OCI-LY3 (cell line): ENCODE measurements at regions not wholly inside any gene's neighbourhood (a gene's known extent, or its start where the extent isn't known, plus 50 kb on each side); places are given as distances from the start of the nearest gene placed in this dataset.
"Not testable (repeated sequence)": the region's sequence is repeated elsewhere in the genome, so short reads cannot be mapped to it uniquely, and the experiment has no call there.

ENCODE experiments used
- H2AFZ ChIP-seq: fragments of 200-600, 300-600 bp; shearing (Covaris generic); 2 replicates; pipeline ENCODE4 v1.6.0; 2014; ENCODE audit warnings: antibody characterized with exemption, low read depth, low read length
- H3K27ac ChIP-seq: fragments of 200-600, 300-600 bp; sonication (generic); 2 replicates; pipeline ENCODE4 v1.5.1; 2014; ENCODE audit warnings: mild to moderate bottlenecking, low read length, moderate library complexity, mixed read lengths
- H3K27me3 ChIP-seq: fragments of 200-600, 300-600 bp; sonication (generic); 2 replicates; pipeline ENCODE4 v1.6.1; 2014; ENCODE audit warnings: low read depth, low read length, mixed read lengths
- H3K36me3 ChIP-seq: fragments of 200-600, 300-600 bp; sonication (generic); replicated peaks from 2 replicates; pipeline ENCODE3; 2014; ENCODE audit warnings: low read depth, low read length, mixed read lengths
- H3K4me1 ChIP-seq: fragments of 300-600, 200-600 bp; sonication (generic); 2 replicates; pipeline ENCODE4 v1.6.1; 2014; ENCODE audit warnings: low read length, mixed read lengths
- H3K4me2 ChIP-seq: fragments of 200-600, 300-600 bp; sonication (generic); 2 replicates; pipeline ENCODE4 v1.6.1; 2014; ENCODE audit warnings: low read length, mixed read lengths
- H3K4me3 ChIP-seq: fragments of 300-600, 200-600 bp; sonication (generic); 2 replicates; pipeline ENCODE4 v1.5.1; 2014; ENCODE audit warnings: antibody characterized with exemption, mild to moderate bottlenecking, low read length, moderate library complexity
- H3K79me2 ChIP-seq: fragments of 300-600, 200-600 bp; shearing (Covaris generic); 2 replicates; pipeline ENCODE4 v1.6.1; 2014; ENCODE audit warnings: mild to moderate bottlenecking, low read length, mixed read lengths
- H3K9ac ChIP-seq: fragments of 300-600, 200-600 bp; shearing (Covaris generic); 2 replicates; pipeline ENCODE4 v1.6.0; 2014; ENCODE audit warnings: mild to moderate bottlenecking, low read length, moderate library complexity
- H3K9me3 ChIP-seq: fragments of 200-600, 300-600 bp; shearing (Covaris generic); 2 replicates; pipeline ENCODE4 v1.6.1; 2014; ENCODE audit warnings: low read length, mixed read lengths; ENCODE audit not compliant: insufficient read depth
- H4K20me1 ChIP-seq: fragments of 200-600, 300-600 bp; sonication (generic); 2 replicates; pipeline ENCODE4 v1.6.1; 2016; ENCODE audit warnings: low read length, mixed read lengths; ENCODE audit not compliant: insufficient read depth
- CTCF ChIP-seq: fragments of 200-600, 300-600 bp; sonication (generic); IDR thresholded peaks from 2 replicates; pipeline ENCODE4 v1.5.1; 2014; ENCODE audit warnings: antibody characterized with exemption, low read length, low read depth
- EZH2phosphoT487 ChIP-seq: fragments of 200-600 bp; shearing (Covaris generic); IDR thresholded peaks from 2 replicates; pipeline ENCODE4 v1.6.1; 2018; ENCODE audit warnings: antibody characterized with exemption, mixed run types, low read depth

- Histone ChIP-seq H2AFZ (no peak overlapping the region), H3K27ac (no peak overlapping the region), H3K9ac (no peak overlapping the region), H3K79me2 (no peaks in the 10 kb centered on the region), H3K4me1 (peaks cover 8% of the 10 kb centered on the region), H4K20me1 (no peaks in the 10 kb centered on the region), H3K27me3 (no peaks in the 10 kb centered on the region), H3K4me2 (no peak overlapping the region), H3K9me3 (no peaks in the 10 kb centered on the region), H3K4me3 (no peak overlapping the region), H3K36me3 (no peaks in the 10 kb centered on the region)
- TF ChIP-seq EZH2phosphoT487: no peak
- no peak for TF ChIP-seq CTCF
These were observed 215.7 kb downstream of the BAMBI start for GRCh38 chr10:28892818-28893547.

- H3K9ac ChIP-seq: no peak overlapping the region
- no peak overlapping the region for H3K4me2 ChIP-seq
- no peaks in the 10 kb centered on the region for H3K9me3 ChIP-seq
- H3K4me3 ChIP-seq: no peak overlapping the region
- no peak overlapping the region for H3K27ac ChIP-seq
- H2AFZ ChIP-seq: no peak overlapping the region
- peaks cover 11% of the 10 kb centered on the region for H3K4me1 ChIP-seq
- H3K79me2 ChIP-seq: no peaks in the 10 kb centered on the region
- no peaks in the 10 kb centered on the region for H3K27me3 ChIP-seq
- no peaks in the 10 kb centered on the region for H3K36me3 ChIP-seq
- TF ChIP-seq CTCF (no peak), EZH2phosphoT487 (no peak)
- H4K20me1 ChIP-seq: no peaks in the 10 kb centered on the region
These were observed 216.8 kb downstream of the BAMBI start for GRCh38 chr10:28894146-28894545.

- H3K9ac ChIP-seq: not testable (repeated sequence)
These were observed 218.3 kb downstream of the BAMBI start for GRCh38 chr10:28895671-28896070.

GRCh38 chr10:28896791-28897409, 219.6 kb downstream of the BAMBI start:
- H3K79me2 ChIP-seq, H3K27me3 ChIP-seq, H3K27ac ChIP-seq, H3K4me3 ChIP-seq, H3K4me1 ChIP-seq, H3K36me3 ChIP-seq, H3K9ac ChIP-seq, H4K20me1 ChIP-seq, H2AFZ ChIP-seq, H3K4me2 ChIP-seq, H3K9me3 ChIP-seq: not testable (repeated sequence)

More at GRCh38 chr10:28895671-28896070, 218.3 kb downstream of the BAMBI start:
- not testable (repeated sequence) for H3K27me3 ChIP-seq, H2AFZ ChIP-seq, H3K4me2 ChIP-seq, H3K36me3 ChIP-seq, H3K9me3 ChIP-seq, H3K27ac ChIP-seq, H4K20me1 ChIP-seq, H3K79me2 ChIP-seq, H3K4me3 ChIP-seq
- peaks cover 11% of the 10 kb centered on the region for H3K4me1 ChIP-seq

- H3K27me3 ChIP-seq: no peaks in the 10 kb centered on the region
- no peaks in the 10 kb centered on the region for H4K20me1 ChIP-seq
- H3K79me2 ChIP-seq: no peaks in the 10 kb centered on the region
- peaks cover 6% of the 10 kb centered on the region for H3K4me1 ChIP-seq
- no peak for TF ChIP-seq EZH2phosphoT487
- TF ChIP-seq CTCF: no peak
- H2AFZ ChIP-seq: no peak overlapping the region
- H3K36me3 ChIP-seq: no peaks in the 10 kb centered on the region
- H3K27ac ChIP-seq: no peak overlapping the region
- no peak overlapping the region for H3K4me2 ChIP-seq
- H3K9me3 ChIP-seq: no peaks in the 10 kb centered on the region
- no peak overlapping the region for H3K4me3 ChIP-seq
- no peak overlapping the region for H3K9ac ChIP-seq
These were observed 220.5 kb downstream of the BAMBI start for GRCh38 chr10:28897617-28898464.
